ENCODE measurements at regions not wholly inside any gene's neighbourhood (a gene's known extent, or its start where the extent isn't known, plus 50 kb on each side); places are given as distances from the start of the nearest gene placed in this dataset.
A peak's percentile ranks its signal among the peaks of the same experiment; 100 is the strongest.

- H3K4me1 ChIP-seq (ENCODE audit: insufficient read depth, low read length), result peaks cover 14% of the 10 kb centered on the region
- no peaks in the 10 kb centered on the region for H3K36me3 ChIP-seq (ENCODE audit: insufficient read depth, low read length)
- H3K9ac ChIP-seq (ENCODE audit: low read depth, low read length), result no peak overlapping the region
- H3K79me2 ChIP-seq (ENCODE audit: insufficient read depth, low read length), result no peaks in the 10 kb centered on the region
- no peak for TF ChIP-seq EZH2 (IDR thresholded peaks at IDR 0.05; ENCODE audit: borderline replicate concordance, low read depth, low read length, severe bottlenecking)
- TF ChIP-seq, protein P1, sequence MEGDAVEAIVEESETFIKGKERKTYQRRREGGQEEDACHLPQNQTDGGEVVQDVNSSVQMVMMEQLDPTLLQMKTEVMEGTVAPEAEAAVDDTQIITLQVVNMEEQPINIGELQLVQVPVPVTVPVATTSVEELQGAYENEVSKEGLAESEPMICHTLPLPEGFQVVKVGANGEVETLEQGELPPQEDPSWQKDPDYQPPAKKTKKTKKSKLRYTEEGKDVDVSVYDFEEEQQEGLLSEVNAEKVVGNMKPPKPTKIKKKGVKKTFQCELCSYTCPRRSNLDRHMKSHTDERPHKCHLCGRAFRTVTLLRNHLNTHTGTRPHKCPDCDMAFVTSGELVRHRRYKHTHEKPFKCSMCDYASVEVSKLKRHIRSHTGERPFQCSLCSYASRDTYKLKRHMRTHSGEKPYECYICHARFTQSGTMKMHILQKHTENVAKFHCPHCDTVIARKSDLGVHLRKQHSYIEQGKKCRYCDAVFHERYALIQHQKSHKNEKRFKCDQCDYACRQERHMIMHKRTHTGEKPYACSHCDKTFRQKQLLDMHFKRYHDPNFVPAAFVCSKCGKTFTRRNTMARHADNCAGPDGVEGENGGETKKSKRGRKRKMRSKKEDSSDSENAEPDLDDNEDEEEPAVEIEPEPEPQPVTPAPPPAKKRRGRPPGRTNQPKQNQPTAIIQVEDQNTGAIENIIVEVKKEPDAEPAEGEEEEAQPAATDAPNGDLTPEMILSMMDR (IDR thresholded peaks at IDR 0.05; ENCODE audit: borderline replicate concordance, extremely low read depth, low read length, poor library complexity, severe bottlenecking), result no peak
- H3K4me2 ChIP-seq (ENCODE audit: insufficient read depth, low read length), result no peak overlapping the region
- no peaks in the 10 kb centered on the region for H4K20me1 ChIP-seq (ENCODE audit: insufficient read depth, low read length)
- DNase-seq (no peak), ATAC-seq (ENCODE audit: insufficient read depth, low read depth) (no peak)
- H3K27me3 ChIP-seq (ENCODE audit: insufficient read depth, low read length, poor library complexity), result no peaks in the 10 kb centered on the region
- H3K27ac ChIP-seq (ENCODE audit: low read length), result no peak overlapping the region
- peaks cover 2% of the 10 kb centered on the region for H3K9me3 ChIP-seq (ENCODE audit: insufficient read depth, low read length, severe bottlenecking)
- H2AFZ ChIP-seq (ENCODE audit: low read depth, low read length), result no peak overlapping the region
- H3K4me3 ChIP-seq (ENCODE audit: low read depth in 1 of 2, low read length in 2 of 2), result no peak overlapping the region
Observed at GRCh38 chr7:355568-355967, 65.6 kb downstream of the FOXL3 start.

DNA sequence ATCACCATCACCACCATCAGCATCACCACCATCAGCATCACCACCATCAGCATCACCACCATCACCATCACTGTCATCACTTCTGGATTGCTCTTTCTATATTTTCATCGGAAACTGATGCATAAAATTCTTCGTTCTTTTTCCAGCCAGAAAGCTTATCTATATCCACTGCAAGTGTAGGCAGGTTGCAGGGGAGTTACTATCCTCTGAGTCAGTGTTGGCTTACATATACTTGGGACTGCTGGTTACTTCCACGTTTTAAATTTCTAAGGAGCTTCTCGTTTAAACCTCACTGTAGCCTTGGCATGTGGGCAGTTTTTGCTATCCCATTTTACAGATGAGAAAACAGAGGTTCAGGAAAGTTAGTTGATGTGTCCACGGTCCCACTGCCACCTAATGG, 66.1 kb downstream of the FOXL3 start:
- Histone ChIP-seq H3K4me3 (ENCODE audit: low read depth in 1 of 2, low read length in 2 of 2) (no peak overlapping the region), H3K9ac (ENCODE audit: low read depth, low read length) (no peak overlapping the region), H3K79me2 (ENCODE audit: insufficient read depth, low read length) (no peaks in the 10 kb centered on the region), H3K27me3 (ENCODE audit: insufficient read depth, low read length, poor library complexity) (no peaks in the 10 kb centered on the region), H3K9me3 (ENCODE audit: insufficient read depth, low read length, severe bottlenecking) (peaks cover 2% of the 10 kb centered on the region), H3K36me3 (ENCODE audit: insufficient read depth, low read length) (no peaks in the 10 kb centered on the region), H4K20me1 (ENCODE audit: insufficient read depth, low read length) (no peaks in the 10 kb centered on the region), H3K4me2 (ENCODE audit: insufficient read depth, low read length) (no peak overlapping the region), H2AFZ (ENCODE audit: low read depth, low read length) (no peak overlapping the region), H3K4me1 (ENCODE audit: insufficient read depth, low read length) (peaks cover 19% of the 10 kb centered on the region), H3K27ac (ENCODE audit: low read length) (no peak overlapping the region)
- no peak for DNase-seq
- TF ChIP-seq, protein P1 (IDR thresholded peaks at IDR 0.05; ENCODE audit: borderline replicate concordance, extremely low read depth, low read length, poor library complexity, severe bottlenecking), result no peak
- no peak for TF ChIP-seq EZH2 (IDR thresholded peaks at IDR 0.05; ENCODE audit: borderline replicate concordance, low read depth, low read length, severe bottlenecking)
- ATAC-seq (ENCODE audit: insufficient read depth, low read depth), result no peak

DNA sequence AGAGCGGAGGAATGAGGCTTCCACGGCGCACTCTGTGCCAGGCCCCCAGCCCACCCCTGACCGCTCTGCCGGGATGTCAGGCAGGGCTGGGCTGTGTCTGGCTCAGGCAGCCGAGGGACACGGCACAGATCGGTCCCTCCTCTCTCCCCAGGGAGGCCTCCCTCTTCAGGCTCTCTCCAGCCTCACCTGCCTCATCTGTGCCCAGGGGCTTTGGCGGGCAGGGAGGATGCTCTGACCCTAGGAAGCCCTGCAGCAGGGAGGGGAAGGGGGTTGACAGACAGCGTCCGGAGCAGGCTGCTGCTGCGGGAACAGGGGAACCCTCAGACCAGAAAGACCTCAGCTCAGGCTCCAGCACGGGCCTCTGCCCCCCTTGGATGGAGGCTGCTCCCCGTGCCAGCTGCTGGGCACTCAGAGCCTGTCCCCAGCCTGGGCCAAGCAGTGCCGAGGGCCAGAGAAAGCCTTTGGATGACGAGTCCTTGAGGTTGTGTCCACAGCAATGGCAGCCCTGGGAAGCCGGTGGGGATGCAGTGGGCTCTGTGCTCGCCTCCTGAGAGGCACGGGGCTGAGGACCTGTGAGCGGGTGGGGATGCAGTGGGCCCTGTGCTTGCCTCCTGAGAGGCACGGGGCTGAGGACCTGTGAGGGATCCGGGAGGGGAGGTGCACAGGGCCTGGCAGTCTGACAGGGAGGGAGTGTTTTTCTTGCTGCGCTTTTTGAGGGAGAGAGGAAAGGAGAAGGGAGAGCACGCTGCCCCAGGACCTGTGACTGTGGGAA, 66.9 kb downstream of the FOXL3 start:
- H3K27ac ChIP-seq (ENCODE audit: low read length), result 0 out of 2 replicates have a peak overlapping the region, but pooled peaks have one; percentile 28
- H4K20me1 ChIP-seq (ENCODE audit: insufficient read depth, low read length), result no peaks in the 10 kb centered on the region
- no peak overlapping the region for H2AFZ ChIP-seq (ENCODE audit: low read depth, low read length)
- H3K9me3 ChIP-seq (ENCODE audit: insufficient read depth, low read length, severe bottlenecking), result peaks cover 2% of the 10 kb centered on the region
- H3K27me3 ChIP-seq (ENCODE audit: insufficient read depth, low read length, poor library complexity), result no peaks in the 10 kb centered on the region
- no peaks in the 10 kb centered on the region for H3K36me3 ChIP-seq (ENCODE audit: insufficient read depth, low read length)
- no peak overlapping the region for H3K4me2 ChIP-seq (ENCODE audit: insufficient read depth, low read length)
- DNase-seq (no peak), ATAC-seq (ENCODE audit: insufficient read depth, low read depth) (no peak)
- no peak overlapping the region for H3K9ac ChIP-seq (ENCODE audit: low read depth, low read length)
- H3K79me2 ChIP-seq (ENCODE audit: insufficient read depth, low read length), result no peaks in the 10 kb centered on the region
- no peak overlapping the region for H3K4me3 ChIP-seq (ENCODE audit: low read depth in 1 of 2, low read length in 2 of 2)
- peaks cover 25% of the 10 kb centered on the region for H3K4me1 ChIP-seq (ENCODE audit: insufficient read depth, low read length)
- TF ChIP-seq EZH2 (IDR thresholded peaks at IDR 0.05; ENCODE audit: borderline replicate concordance, low read depth, low read length, severe bottlenecking), result no peak
- TF ChIP-seq, protein P1 (IDR thresholded peaks at IDR 0.05; ENCODE audit: borderline replicate concordance, extremely low read depth, low read length, poor library complexity, severe bottlenecking), result no peak
